ENCODE measurements at regions not wholly inside any gene's neighbourhood (a gene's known extent, or its start where the extent isn't known, plus 50 kb on each side); places are given as distances from the start of the nearest gene placed in this dataset.
"Not testable (repeated sequence)": the region's sequence is repeated elsewhere in the genome, so short reads cannot be mapped to it uniquely, and the experiment has no call there.

- DNase-seq (ENCODE audit: low spot score) (no peak), ATAC-seq (no peak)
- no peaks in the 10 kb centered on the region for H3K4me1 Mint-ChIP-seq (ENCODE audit: low read depth in 2 of 2)
- H3K9me3 Mint-ChIP-seq: peaks cover 7% of the 10 kb centered on the region
- no peak overlapping the region for H3K27ac Mint-ChIP-seq
- H3K4me3 Mint-ChIP-seq: no peak overlapping the region
- no peaks in the 10 kb centered on the region for H3K27me3 Mint-ChIP-seq
- H3K36me3 Mint-ChIP-seq: no peaks in the 10 kb centered on the region
These were observed 966.7 kb downstream of the SLC6A15 start for GRCh38 chr12:83945871-83946270.

DNA sequence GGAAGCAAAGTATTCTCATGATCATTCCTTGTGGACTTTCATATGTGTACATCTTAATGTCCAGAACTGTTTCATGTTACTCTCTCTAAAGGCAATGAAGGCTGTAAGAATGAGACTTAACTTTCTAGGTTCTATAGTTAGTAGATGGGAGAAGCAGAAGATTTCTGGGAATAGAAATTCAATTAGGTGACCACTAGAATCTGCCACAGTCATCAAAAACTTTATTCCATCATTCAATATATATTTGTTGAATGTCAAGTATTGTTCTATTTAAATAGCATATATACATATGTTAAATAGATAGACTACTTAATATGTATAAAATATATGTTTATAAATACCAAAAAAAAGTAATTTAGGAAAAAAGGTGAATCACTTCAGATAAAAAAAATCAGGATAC, 972.9 kb downstream of the SLC6A15 start:
- Mint-ChIP-seq H3K9me3 (peaks cover 3% of the 10 kb centered on the region), H3K27ac (no peak overlapping the region), H3K27me3 (no peaks in the 10 kb centered on the region)

DNA sequence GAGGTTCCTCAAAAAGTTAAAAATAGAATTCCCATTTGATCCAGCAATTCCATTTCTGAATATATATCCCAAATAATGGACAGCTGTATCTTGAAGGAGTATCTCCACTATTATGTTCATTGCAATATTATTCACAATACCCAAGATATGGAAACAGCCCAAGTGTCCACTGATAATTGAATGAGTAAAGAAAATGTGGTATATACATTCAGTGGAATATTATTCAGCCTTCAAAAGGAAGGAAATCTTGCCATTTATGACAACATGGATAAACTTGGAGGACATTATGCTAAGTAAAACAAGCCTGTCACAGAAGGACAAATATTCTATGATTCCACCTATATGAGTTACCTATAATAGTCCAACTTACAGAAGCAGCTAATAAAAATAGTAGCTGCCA, 979.0 kb downstream of the SLC6A15 start:
- Mint-ChIP-seq H3K9me3 (peaks cover 7% of the 10 kb centered on the region), H3K27ac (no peak overlapping the region), H3K27me3 (no peaks in the 10 kb centered on the region), H3K4me3 (no peak overlapping the region), H3K36me3 (no peaks in the 10 kb centered on the region), H3K4me1 (ENCODE audit: low read depth in 2 of 2) (no peaks in the 10 kb centered on the region)
- DNase-seq (ENCODE audit: low spot score) (no peak), ATAC-seq (no peak)

More for the DNA sequence above, 972.9 kb downstream of the SLC6A15 start:
- Mint-ChIP-seq H3K36me3 (no peaks in the 10 kb centered on the region), H3K4me1 (ENCODE audit: low read depth in 2 of 2) (no peaks in the 10 kb centered on the region), H3K4me3 (no peak overlapping the region)
- DNase-seq (ENCODE audit: low spot score) (no peak), ATAC-seq (no peak)

DNA sequence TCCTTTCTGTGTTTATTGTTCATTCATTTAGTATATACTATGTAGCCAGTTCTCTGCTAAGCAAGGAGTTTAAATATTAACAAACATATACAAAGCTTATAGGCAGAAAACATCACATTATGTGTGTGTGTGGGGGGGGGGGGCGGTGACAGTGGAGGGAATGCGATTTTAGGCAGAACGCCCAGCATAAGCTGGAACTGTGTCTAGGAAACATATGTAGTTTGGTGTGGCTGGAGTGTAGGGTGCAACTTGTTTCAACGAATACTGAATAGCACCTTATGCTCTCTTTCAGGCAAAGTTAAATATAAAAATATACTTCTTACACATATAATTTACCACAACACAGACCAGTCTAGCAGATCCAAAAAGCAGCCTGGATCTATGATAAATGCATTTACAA, 980.6 kb downstream of the SLC6A15 start:
- no peaks in the 10 kb centered on the region for H3K27me3 Mint-ChIP-seq
- H3K36me3 Mint-ChIP-seq: no peaks in the 10 kb centered on the region
- DNase-seq (ENCODE audit: low spot score) (no peak), ATAC-seq (no peak)
- H3K4me3 Mint-ChIP-seq: no peak overlapping the region
- H3K27ac Mint-ChIP-seq: no peak overlapping the region
- no peaks in the 10 kb centered on the region for H3K4me1 Mint-ChIP-seq (ENCODE audit: low read depth in 2 of 2)
- peaks cover 14% of the 10 kb centered on the region for H3K9me3 Mint-ChIP-seq

DNA sequence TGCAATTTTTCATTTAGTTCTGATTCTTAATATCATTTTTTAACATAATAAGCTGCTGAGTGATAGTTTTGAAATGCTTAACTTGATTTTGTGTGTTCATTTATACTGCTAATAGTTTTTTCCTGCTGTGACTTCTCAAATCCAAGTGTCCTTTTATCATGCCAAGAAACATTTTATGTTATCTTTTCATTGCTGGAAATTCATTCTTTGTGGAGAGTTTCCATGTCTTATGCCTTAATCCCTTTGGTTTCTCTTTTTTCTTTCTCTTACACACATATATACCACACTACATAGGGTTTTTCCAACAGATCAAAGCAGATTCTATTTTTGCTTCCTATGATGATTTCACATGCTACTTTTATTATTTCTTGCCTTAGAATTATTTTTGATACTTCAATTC, 981.1 kb downstream of the SLC6A15 start:
- Mint-ChIP-seq H3K27me3 (no peaks in the 10 kb centered on the region), H3K4me3 (no peak overlapping the region), H3K9me3 (peaks cover 13% of the 10 kb centered on the region), H3K4me1 (ENCODE audit: low read depth in 2 of 2) (no peaks in the 10 kb centered on the region), H3K27ac (no peak overlapping the region), H3K36me3 (no peaks in the 10 kb centered on the region)
- DNase-seq (ENCODE audit: low spot score): no peak
- no peak for ATAC-seq

DNA sequence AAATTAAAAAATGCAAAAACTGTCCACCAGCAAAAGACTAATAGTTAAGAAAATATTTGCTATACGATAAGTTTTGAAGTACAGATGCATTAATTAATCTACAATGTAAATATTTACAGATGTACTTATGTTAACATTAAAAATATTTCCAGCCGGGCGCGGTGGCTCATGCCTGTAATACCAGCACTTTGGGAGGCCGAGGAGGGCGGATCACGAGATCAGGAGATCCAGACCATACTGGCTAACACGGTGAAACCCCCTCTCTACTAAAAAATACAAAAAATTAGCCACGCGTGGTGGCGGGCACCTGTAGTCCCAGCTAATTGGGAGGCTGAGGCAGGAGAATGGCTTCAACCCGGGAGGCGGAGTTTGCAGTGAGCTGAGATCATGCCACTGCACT, 982.8 kb downstream of the SLC6A15 start:
- not testable (repeated sequence) for H3K4me3 Mint-ChIP-seq; H3K27ac Mint-ChIP-seq; ATAC-seq; DNase-seq (ENCODE audit: low spot score); H3K27me3 Mint-ChIP-seq; H3K4me1 Mint-ChIP-seq (ENCODE audit: low read depth in 2 of 2); H3K36me3 Mint-ChIP-seq
- peaks cover 13% of the 10 kb centered on the region for H3K9me3 Mint-ChIP-seq

DNA sequence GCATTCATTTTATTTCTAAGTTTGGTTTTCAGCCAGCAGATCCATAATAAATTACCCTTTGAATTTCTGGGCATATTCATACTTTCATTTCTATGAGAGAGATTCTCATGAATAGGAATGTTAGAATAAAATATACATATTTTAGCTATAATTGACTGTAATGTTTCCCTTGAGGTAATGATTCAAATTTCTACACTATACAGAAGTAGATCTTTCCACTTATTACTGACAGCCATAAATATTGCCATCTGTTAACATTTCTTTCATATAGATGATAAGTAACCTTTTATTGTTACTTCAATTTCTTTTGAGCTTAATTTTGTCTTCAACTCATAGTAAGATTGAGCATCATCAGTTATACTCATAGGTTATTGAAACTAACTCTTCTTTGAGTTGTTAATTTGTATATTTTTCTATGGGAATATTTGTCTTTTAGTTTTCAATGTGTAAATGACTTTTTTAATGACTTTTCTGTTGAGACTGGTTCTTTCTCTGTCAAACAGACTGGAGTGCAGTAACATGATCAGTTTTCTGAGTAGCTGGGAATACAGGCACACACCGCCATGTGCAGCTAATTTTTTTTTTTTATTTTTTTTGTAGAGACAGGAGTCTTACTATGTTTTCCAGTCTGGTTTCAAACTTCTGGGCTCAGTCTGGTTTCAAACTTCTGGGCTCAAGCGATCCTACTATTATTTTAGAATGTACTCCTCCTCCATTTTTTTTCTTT, 991.6 kb downstream of the SLC6A15 start:
- H3K4me1 Mint-ChIP-seq (ENCODE audit: low read depth in 2 of 2): no peaks in the 10 kb centered on the region
- no peaks in the 10 kb centered on the region for H3K36me3 Mint-ChIP-seq
- H3K4me3 Mint-ChIP-seq: no peak overlapping the region
- H3K9me3 Mint-ChIP-seq: no peaks in the 10 kb centered on the region
- ATAC-seq (no peak), DNase-seq (ENCODE audit: low spot score) (no peak)
- H3K27me3 Mint-ChIP-seq: no peaks in the 10 kb centered on the region
- H3K27ac Mint-ChIP-seq: no peak overlapping the region

GRCh38 chr12:83919081-83919480, 993.5 kb downstream of the SLC6A15 start:
- no peaks in the 10 kb centered on the region for H3K4me1 Mint-ChIP-seq (ENCODE audit: low read depth in 2 of 2)
- H3K9me3 Mint-ChIP-seq: no peaks in the 10 kb centered on the region
- DNase-seq (ENCODE audit: low spot score) (no peak), ATAC-seq (no peak)
- no peak overlapping the region for H3K27ac Mint-ChIP-seq
- H3K4me3 Mint-ChIP-seq: no peak overlapping the region
- no peaks in the 10 kb centered on the region for H3K27me3 Mint-ChIP-seq
- H3K36me3 Mint-ChIP-seq: no peaks in the 10 kb centered on the region

DNA sequence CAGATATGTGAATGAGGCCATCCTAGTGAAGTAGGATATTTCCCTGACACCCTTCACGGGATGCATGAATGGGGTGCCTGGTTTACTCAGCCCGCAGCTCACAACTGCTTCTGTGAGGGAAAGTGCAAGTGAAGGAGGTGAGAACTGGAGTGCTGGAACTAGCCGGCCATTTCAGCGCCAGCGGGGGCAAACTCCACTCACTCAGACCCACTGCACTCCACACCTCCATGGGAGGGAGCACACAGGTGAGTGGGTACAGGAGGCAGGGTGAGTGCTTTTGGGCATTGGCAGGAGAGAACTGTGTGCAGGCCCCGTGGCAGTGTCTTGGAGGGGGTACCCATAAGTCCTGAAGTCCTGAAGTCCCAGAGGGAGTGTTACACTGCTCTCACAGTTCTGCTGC, 1008.4 kb downstream of the SLC6A15 start:
- ATAC-seq (no peak), DNase-seq (ENCODE audit: low spot score) (no peak)
- Mint-ChIP-seq H3K4me1 (ENCODE audit: low read depth in 2 of 2) (no peaks in the 10 kb centered on the region), H3K27me3 (no peaks in the 10 kb centered on the region), H3K27ac (no peak overlapping the region), H3K36me3 (peaks cover 17% of the 10 kb centered on the region), H3K9me3 (peaks cover 12% of the 10 kb centered on the region), H3K4me3 (no peak overlapping the region)

DNA sequence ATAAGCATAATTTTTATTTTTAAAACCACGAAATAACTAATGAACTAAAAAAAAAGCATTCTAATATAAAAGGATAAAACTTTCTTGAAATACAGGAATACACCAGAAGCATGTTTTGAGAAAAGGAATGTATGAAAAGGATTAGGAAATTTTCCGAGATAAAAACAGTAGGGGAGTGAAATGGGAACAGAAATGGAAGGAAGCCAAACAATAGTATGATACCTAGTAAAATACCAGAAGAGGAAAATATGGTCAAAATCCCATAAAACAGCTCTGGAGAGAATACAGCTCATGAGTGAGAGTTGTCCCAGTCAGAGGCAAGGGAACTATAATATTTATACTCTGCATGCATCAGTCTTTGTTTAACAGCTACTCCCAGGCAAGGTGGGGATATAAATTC, 1016.2 kb downstream of the SLC6A15 start:
- Mint-ChIP-seq H3K27ac (no peak overlapping the region), H3K9me3 (peaks cover 18% of the 10 kb centered on the region), H3K4me3 (no peak overlapping the region), H3K27me3 (no peaks in the 10 kb centered on the region), H3K4me1 (ENCODE audit: low read depth in 2 of 2) (no peaks in the 10 kb centered on the region), H3K36me3 (peaks cover 11% of the 10 kb centered on the region)
- no peak for ATAC-seq
- DNase-seq (ENCODE audit: low spot score): no peak

- Mint-ChIP-seq H3K4me1 (ENCODE audit: low read depth in 2 of 2) (no peaks in the 10 kb centered on the region), H3K27me3 (no peaks in the 10 kb centered on the region), H3K4me3 (no peak overlapping the region), H3K27ac (no peak overlapping the region), H3K36me3 (no peaks in the 10 kb centered on the region), H3K9me3 (peaks cover 10% of the 10 kb centered on the region)
- ATAC-seq (no peak), DNase-seq (ENCODE audit: low spot score) (no peak)
These were observed 1019.5 kb downstream of the SLC6A15 start for GRCh38 chr12:83893101-83893500.

DNA sequence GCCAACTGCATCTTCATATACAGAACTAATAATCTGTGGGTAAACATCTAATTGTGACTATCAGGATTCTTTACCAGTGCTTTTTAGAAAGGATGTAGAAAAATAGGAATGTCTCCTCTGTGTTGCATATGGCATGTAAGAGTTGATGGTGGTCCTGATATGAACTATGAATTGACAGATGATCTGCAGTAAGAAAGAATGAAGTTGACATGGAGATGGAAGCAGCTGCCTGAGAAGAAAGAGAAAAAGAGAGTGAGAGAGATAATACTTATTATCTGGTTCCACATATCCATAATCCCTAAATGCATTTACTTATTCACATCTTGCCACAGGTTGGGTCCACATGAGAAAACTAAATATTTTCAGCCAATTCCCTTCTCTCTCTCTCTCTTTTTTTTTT, 1022.9 kb downstream of the SLC6A15 start:
- no peak for ATAC-seq

DNA sequence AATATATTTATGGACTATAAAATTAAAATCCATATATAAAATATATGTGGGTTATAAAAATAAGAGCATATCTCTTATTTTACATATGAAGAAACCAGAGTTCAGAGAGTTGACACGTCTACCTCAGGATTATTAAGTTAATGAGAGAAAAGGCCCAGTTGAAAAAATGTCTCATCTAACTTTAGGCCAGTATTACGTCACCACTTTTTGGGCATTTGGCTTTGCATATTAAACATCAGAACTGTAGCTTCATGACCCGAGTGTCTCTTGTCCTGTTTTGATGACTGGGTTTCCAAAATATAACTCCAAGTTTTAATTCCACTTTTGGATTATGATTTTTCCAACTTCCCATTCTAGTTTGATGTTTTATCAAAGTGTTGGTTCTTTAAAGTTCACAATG, 1026.1 kb downstream of the SLC6A15 start:
- peaks cover 8% of the 10 kb centered on the region for H3K9me3 Mint-ChIP-seq
- no peak overlapping the region for H3K4me3 Mint-ChIP-seq
- H3K4me1 Mint-ChIP-seq (ENCODE audit: low read depth in 2 of 2): no peaks in the 10 kb centered on the region
- H3K27me3 Mint-ChIP-seq: no peaks in the 10 kb centered on the region
- H3K36me3 Mint-ChIP-seq: no peaks in the 10 kb centered on the region
- no peak overlapping the region for H3K27ac Mint-ChIP-seq
- ATAC-seq: no peak
- no peak for DNase-seq (ENCODE audit: low spot score)

More for the DNA sequence above, 1022.9 kb downstream of the SLC6A15 start:
- H3K27me3 Mint-ChIP-seq: no peaks in the 10 kb centered on the region
- H3K27ac Mint-ChIP-seq: no peak overlapping the region
- no peaks in the 10 kb centered on the region for H3K4me1 Mint-ChIP-seq (ENCODE audit: low read depth in 2 of 2)
- no peak for DNase-seq (ENCODE audit: low spot score)
- H3K9me3 Mint-ChIP-seq: peaks cover 14% of the 10 kb centered on the region
- no peak overlapping the region for H3K4me3 Mint-ChIP-seq
- no peaks in the 10 kb centered on the region for H3K36me3 Mint-ChIP-seq

DNA sequence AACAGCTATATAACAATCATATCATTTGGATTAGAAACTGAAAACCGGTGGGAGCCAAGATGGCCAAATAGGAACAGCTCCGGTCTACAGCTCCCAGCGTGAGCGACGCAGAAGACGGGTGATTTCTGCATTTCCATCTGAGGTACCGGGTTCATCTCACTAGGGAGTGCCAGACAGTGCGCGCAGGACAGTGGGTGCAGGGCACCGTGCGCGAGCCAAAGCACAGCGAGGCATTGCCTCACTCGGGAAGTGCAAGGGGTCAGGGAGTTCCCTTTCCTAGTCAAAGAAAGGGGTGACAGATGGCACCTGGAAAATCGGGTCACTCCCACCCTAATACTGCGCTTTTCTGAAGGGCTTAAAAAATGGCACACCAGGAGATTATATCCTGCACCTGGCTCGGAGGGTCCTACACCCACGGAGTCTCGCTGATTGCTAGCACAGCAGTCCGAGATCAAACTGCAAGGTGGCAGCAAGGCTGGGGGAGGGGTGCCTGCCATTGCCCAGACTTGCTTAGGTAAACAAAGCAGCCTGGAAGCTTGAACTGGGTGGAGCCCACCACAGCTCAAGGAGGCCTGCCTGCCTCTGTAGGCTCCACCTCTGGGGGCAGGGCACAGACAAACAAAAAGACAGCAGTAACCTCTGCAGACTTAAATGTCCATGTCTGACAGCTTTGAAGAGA, 1041.5 kb downstream of the SLC6A15 start:
- not testable (repeated sequence) for ATAC-seq; H3K9me3 Mint-ChIP-seq; DNase-seq (ENCODE audit: low spot score); H3K27ac Mint-ChIP-seq; H3K36me3 Mint-ChIP-seq; H3K27me3 Mint-ChIP-seq; H3K4me3 Mint-ChIP-seq; H3K4me1 Mint-ChIP-seq (ENCODE audit: low read depth in 2 of 2)

- no peak overlapping the region for H3K27ac Mint-ChIP-seq
- ATAC-seq (no peak), DNase-seq (ENCODE audit: low spot score) (no peak)
- H3K36me3 Mint-ChIP-seq: no peaks in the 10 kb centered on the region
- no peaks in the 10 kb centered on the region for H3K4me1 Mint-ChIP-seq (ENCODE audit: low read depth in 2 of 2)
- no peaks in the 10 kb centered on the region for H3K27me3 Mint-ChIP-seq
- peaks cover 4% of the 10 kb centered on the region for H3K9me3 Mint-ChIP-seq
- no peak overlapping the region for H3K4me3 Mint-ChIP-seq
These were observed 1046.1 kb downstream of the SLC6A15 start for GRCh38 chr12:83866477-83866876.

Measured in natural killer cell treated with Interleukin-12 subunit alpha and Interleukin-12 subunit beta and Interleukin-15 and Interleukin-18, amount 100 ng/mL, for 72 hours (primary cell).